Stomach (tissue), 4 donors: ENCODE measurements at regions not wholly inside any gene's neighbourhood (a gene's known extent, or its start where the extent isn't known, plus 50 kb on each side); places are given as distances from the start of the nearest gene placed in this dataset.

Experiments used
- POLR2A ChIP-seq, 4 donors: fragments of 450-650 bp; IDR thresholded peaks; one replicate each; pipeline ENCODE4 v1.6.1; 2016; ENCODE audit warnings: antibody characterized with exemption in 4 of 4, control low read depth in 2 of 4, mild to moderate bottlenecking in 1 of 4, moderate library complexity in 1 of 4
- TF ChIP-seq, protein P1 (sequence below), 7 experiments: fragments of 450-650 bp in 4 of 7; fragments of 200-600 bp in 3 of 7; sonication (generic) in 3 of 7; IDR thresholded peaks; one replicate each; pipeline ENCODE4 v1.5.1; 2016 to 2019; ENCODE audit warnings: antibody characterized with exemption in 7 of 7, control low read depth in 2 of 7, mild to moderate bottlenecking in 1 of 7

DNA sequence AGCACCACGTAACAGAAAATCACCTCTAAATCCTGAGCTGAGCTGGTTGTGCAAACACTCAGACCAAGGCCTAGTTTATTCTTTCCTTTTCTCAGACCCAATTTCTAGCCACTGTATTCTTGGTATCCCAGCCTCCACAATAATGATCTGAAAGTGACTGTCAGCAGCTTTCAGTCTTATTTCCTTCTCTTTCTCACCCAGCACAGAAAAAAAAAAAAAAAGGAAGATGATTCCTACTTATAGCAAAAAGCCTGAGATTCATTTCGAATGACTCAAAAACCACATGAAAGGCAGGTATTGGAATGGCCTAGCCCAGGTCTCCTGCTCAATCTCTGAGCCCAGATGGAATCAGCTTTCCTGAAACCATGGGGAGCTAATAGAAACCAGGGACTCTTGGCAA lies 298.6 kb upstream of the PPFIA2 start:
- no peak for TF ChIP-seq POLR2A (IDR thresholded peaks at IDR 0.05)
- TF ChIP-seq, protein P1, sequence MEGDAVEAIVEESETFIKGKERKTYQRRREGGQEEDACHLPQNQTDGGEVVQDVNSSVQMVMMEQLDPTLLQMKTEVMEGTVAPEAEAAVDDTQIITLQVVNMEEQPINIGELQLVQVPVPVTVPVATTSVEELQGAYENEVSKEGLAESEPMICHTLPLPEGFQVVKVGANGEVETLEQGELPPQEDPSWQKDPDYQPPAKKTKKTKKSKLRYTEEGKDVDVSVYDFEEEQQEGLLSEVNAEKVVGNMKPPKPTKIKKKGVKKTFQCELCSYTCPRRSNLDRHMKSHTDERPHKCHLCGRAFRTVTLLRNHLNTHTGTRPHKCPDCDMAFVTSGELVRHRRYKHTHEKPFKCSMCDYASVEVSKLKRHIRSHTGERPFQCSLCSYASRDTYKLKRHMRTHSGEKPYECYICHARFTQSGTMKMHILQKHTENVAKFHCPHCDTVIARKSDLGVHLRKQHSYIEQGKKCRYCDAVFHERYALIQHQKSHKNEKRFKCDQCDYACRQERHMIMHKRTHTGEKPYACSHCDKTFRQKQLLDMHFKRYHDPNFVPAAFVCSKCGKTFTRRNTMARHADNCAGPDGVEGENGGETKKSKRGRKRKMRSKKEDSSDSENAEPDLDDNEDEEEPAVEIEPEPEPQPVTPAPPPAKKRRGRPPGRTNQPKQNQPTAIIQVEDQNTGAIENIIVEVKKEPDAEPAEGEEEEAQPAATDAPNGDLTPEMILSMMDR (IDR thresholded peaks at IDR 0.05): no peak
